K562 (cell line): ENCODE measurements at regions not wholly inside any gene's neighbourhood (a gene's known extent, or its start where the extent isn't known, plus 50 kb on each side); places are given as distances from the start of the nearest gene placed in this dataset.

Experiments used
- ATAC-seq: fragments of 200-7000 bp; cut with Tn5 transposase; 3 replicates; pipeline ENCODE4 v1.9.1; 2020; ENCODE audit warnings: moderate library complexity
- BruUV-seq: library from RNA; stranded (reverse); fragments of 400-500 nt; replicated peaks from 2 replicates; lab custom pipeline; 2021; lab: Mats Ljungman, UMichigan
- CTCF ChIA-PET: fragments of 300-600 bp; formaldehyde crosslinking; extraction: SDS; loops from one replicate; lab custom pipeline; 2021; ENCODE audit warnings: low intra/inter-chr PET ratio; lab: Yijun Ruan, JAX
- POLR2A ChIA-PET: fragments of 300-600, 350-650 bp; sonication (Branson Sonifier 250); formaldehyde crosslinking; extraction: SDS; loops from one replicate; lab custom pipeline; 2021; ENCODE audit warnings: antibody characterized with exemption, inconsistent platforms; lab: Yijun Ruan, JAX
- DNase-seq, 4 experiments: peaks; one replicate each; pipeline versions ENCODE4 v3.0.0 to v3.0.0-alpha.2; 2011 to 2018; ENCODE audit warnings: low spot score in 3 of 4, mixed read lengths in 3 of 4; ENCODE audit errors: extremely low read depth in 1 of 4
- FAIRE-seq: peaks from 2 replicates; lab custom pipeline; 2011; peaks lifted over from hg19 to GRCh38; lab: Jason Lieb, UNC
- H2AFZ ChIP-seq: 2 replicates; pipeline ENCODE4 v1.6.0; 2011; ENCODE audit warnings: low read depth, low read length, control low read depth, inconsistent platforms
- H3K27ac ChIP-seq: fragments of 200-600 bp; 3 replicates; pipeline ENCODE4 v1.8.0; 2011; ENCODE audit warnings: low read depth, mild to moderate bottlenecking, control low read depth, inconsistent platforms, low read length, moderate library complexity, mixed read lengths; ENCODE audit errors: extremely low read depth
- H3K27me3 ChIP-seq, 2 experiments: fragments of 300-600 bp in 1 of 2; 2 replicates in 1 of 2; 3 replicates in 1 of 2; pipeline versions ENCODE4 v1.6.0 to v1.8.0; 2011; ENCODE audit warnings: inconsistent platforms in 2 of 2, low read length in 2 of 2, mild to moderate bottlenecking in 1 of 2, mixed read lengths in 1 of 2, moderate library complexity in 1 of 2; ENCODE audit not compliant: control insufficient read depth in 2 of 2, insufficient read depth in 2 of 2
- H3K36me3 ChIP-seq: fragments of 300-600 bp; 3 replicates; pipeline ENCODE4 v1.8.0; 2011; ENCODE audit warnings: mild to moderate bottlenecking, low read length, inconsistent platforms; ENCODE audit not compliant: control insufficient read depth, insufficient read depth
- H3K4me1 ChIP-seq, 2 experiments: fragments of 200-600 bp in 1 of 2; replicated peaks in 1 of 2; 2 replicates in 1 of 2; 3 replicates in 1 of 2; pipeline versions ENCODE4 v1.5.1 to v1.8.0; 2011; ENCODE audit warnings: inconsistent platforms in 2 of 2, low read length in 2 of 2, mild to moderate bottlenecking in 1 of 2, mixed read lengths in 1 of 2, moderate library complexity in 1 of 2; ENCODE audit not compliant: control insufficient read depth in 2 of 2, insufficient read depth in 2 of 2
- H3K4me2 ChIP-seq: 2 replicates; pipeline ENCODE4 v1.6.1; 2011; ENCODE audit warnings: low read length, control low read depth, inconsistent platforms, mixed read lengths; ENCODE audit not compliant: insufficient read depth
- H3K4me3 ChIP-seq: fragments of 200-600 bp; sonication (generic), shearing (Covaris generic); 2 replicates; pipeline ENCODE4 v1.5.1; 2016; ENCODE audit warnings: control low read depth, inconsistent platforms
- H3K79me2 ChIP-seq: fragments of 200-600 bp; 3 replicates; pipeline ENCODE4 v1.8.0; 2011; ENCODE audit warnings: low read length, inconsistent platforms; ENCODE audit not compliant: control insufficient read depth, insufficient read depth
- H3K9ac ChIP-seq, 2 experiments: 2 replicates each; pipeline versions ENCODE4 v1.6.0 to v1.6.1; 2011; ENCODE audit warnings: low read depth in 2 of 2, low read length in 2 of 2, control low read depth in 1 of 2, inconsistent platforms in 1 of 2, mild to moderate bottlenecking in 1 of 2, mixed read lengths in 1 of 2; ENCODE audit not compliant: insufficient read depth in 1 of 2
- H3K9me1 ChIP-seq: one replicate; pipeline ENCODE4 v1.6.0; 2011; ENCODE audit warnings: inconsistent platforms, mild to moderate bottlenecking, low read length, moderate library complexity; ENCODE audit not compliant: control insufficient read depth, insufficient read depth
- H3K9me3 ChIP-seq: replicated peaks from 2 replicates; pipeline ENCODE4 v1.5.1; 2011; ENCODE audit warnings: low read depth, low read length, inconsistent platforms; ENCODE audit not compliant: control insufficient read depth, insufficient read depth
- H4K20me1 ChIP-seq: replicated peaks from 2 replicates; pipeline ENCODE4 v1.6.1; 2011; ENCODE audit warnings: low read length, inconsistent platforms, mixed read lengths; ENCODE audit not compliant: control insufficient read depth, insufficient read depth
- CREM ChIP-seq: IDR thresholded peaks from 2 replicates; pipeline ENCODE4 v1.6.1; 2014; ENCODE audit warnings: antibody characterized with exemption, low read depth
- NFIC ChIP-seq: fragments of 450-650 bp; IDR thresholded peaks from 2 replicates; pipeline ENCODE4 v1.6.1; 2017; ENCODE audit warnings: mild to moderate bottlenecking, inconsistent platforms
- TAF7 ChIP-seq: fragments of 450-650 bp; IDR thresholded peaks from 2 replicates; pipeline ENCODE4 v1.6.1; 2016; ENCODE audit warnings: missing genetic modification characterization, missing compliant biosample characterization
- ZNF197 ChIP-seq: fragments of 200-800 bp; sonication (Bioruptor generic); IDR thresholded peaks from 2 replicates; pipeline ENCODE4 v1.6.1; 2016; ENCODE audit warnings: low read depth, missing genetic modification characterization, missing compliant biosample characterization
- ZNF253 ChIP-seq: fragments of 250-450 bp; sonication (Bioruptor Pico); conservative IDR thresholded peaks from 2 replicates; pipeline ENCODE4 v1.6.1; 2021; ENCODE audit warnings: mild to moderate bottlenecking
- ZNF551 ChIP-seq: fragments of 250-450 bp; sonication (Bioruptor Pico); IDR thresholded peaks from 2 replicates; pipeline ENCODE4 v1.5.0; 2021; ENCODE audit warnings: mild to moderate bottlenecking, moderate library complexity
- ZNF644 ChIP-seq: fragments of 200-800 bp; sonication (Bioruptor generic); IDR thresholded peaks from 2 replicates; pipeline ENCODE4 v1.6.1; 2016; ENCODE audit warnings: low read depth, missing genetic modification characterization, missing compliant biosample characterization
- WGBS: fragments of 100-300 bp; shearing (Covaris generic); methylation state at CpG from one replicate; pipeline ENCODE4 v1.1.6; 2016; ENCODE audit warnings: low coverage, mixed read lengths; ENCODE audit not compliant: insufficient coverage; ENCODE audit errors: missing lambda C conversion rate; 5-methylcytosine and 5-hydroxymethylcytosine counted together
- in situ Hi-C: fragments of 300-500 bp; cut with MboI; formaldehyde crosslinking; loops from 4 replicates; pipeline ENCODE4 v1.15.0; 2018; ENCODE audit warnings: inconsistent platforms, mixed read lengths
- intact Hi-C: fragments of 100-400 bp; cut with micrococcal nuclease; formaldehyde crosslinking; loops from 2 replicates; pipeline ENCODE4 v1.14.2; 2022
- TF ChIP-seq, protein P1 (sequence below), 2 experiments: fragments of 450-650 bp in 1 of 2; IDR thresholded peaks; 2 replicates each; pipeline ENCODE4 v1.6.1; 2011 to 2017; ENCODE audit warnings: low read depth in 2 of 2, antibody characterized with exemption in 1 of 2, borderline replicate concordance in 1 of 2, low read length in 1 of 2, mild to moderate bottlenecking in 1 of 2, mixed read lengths in 1 of 2; ENCODE audit not compliant: control insufficient read depth in 1 of 2
- TF ChIP-seq, protein P2 (sequence below): fragments of 450-650 bp; IDR thresholded peaks from 2 replicates; pipeline ENCODE4 v1.6.1; 2017; ENCODE audit warnings: antibody characterized with exemption, mild to moderate bottlenecking
- TF ChIP-seq, protein P3 (sequence below): fragments of 250-450 bp; sonication (Bioruptor Pico); IDR thresholded peaks from 2 replicates; pipeline ENCODE4 v1.8.0; 2021; ENCODE audit warnings: mild to moderate bottlenecking, moderate library complexity
- TF ChIP-seq, protein P4 (sequence below): fragments of 450-650 bp; IDR thresholded peaks from one replicate; pipeline ENCODE4 v1.6.1; 2018; ENCODE audit warnings: mild to moderate bottlenecking, moderate library complexity; ENCODE audit not compliant: partially characterized antibody

DNA sequence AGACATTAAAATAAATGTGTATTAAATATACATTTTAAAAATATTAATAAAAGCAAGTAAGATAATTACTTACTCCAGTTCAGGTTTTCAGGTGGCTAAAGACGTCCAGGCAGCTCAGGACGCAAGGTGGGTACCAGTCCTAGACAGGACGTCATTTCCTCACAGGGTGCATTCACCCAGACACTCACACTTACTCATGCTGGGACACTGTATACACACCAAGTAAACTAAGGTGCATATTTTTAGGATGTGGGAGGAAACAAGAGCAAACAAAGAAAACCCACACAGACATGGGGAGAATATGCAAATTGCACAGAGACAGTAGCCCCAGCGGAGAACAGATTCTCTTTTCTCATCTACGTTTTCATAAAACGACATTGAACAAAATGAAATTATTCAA lies 457.9 kb downstream of the BRINP3 start:
- H3K27me3 ChIP-seq, result no peaks in the 10 kb centered on the region
- ATAC-seq (no peak), FAIRE-seq (no peak), DNase-seq (no peak)
- H4K20me1 ChIP-seq, result no peaks in the 10 kb centered on the region
- no peaks in the 10 kb centered on the region for H3K9me3 ChIP-seq
- H2AFZ ChIP-seq, result no peak overlapping the region
- intact Hi-C loops, result no loop called here
- no TSS peak for BruUV-seq
- ChIA-PET CTCF (no interaction called here), POLR2A (no interaction called here)
- no peaks in the 10 kb centered on the region for H3K4me1 ChIP-seq
- no peaks in the 10 kb centered on the region for H3K36me3 ChIP-seq
- WGBS, result 3% methylated on average over 6 of the region's 6 CpGs
- no peak overlapping the region for H3K4me2 ChIP-seq
- no peaks in the 10 kb centered on the region for H3K9me1 ChIP-seq
- no peak overlapping the region for H3K27ac ChIP-seq
- H3K4me3 ChIP-seq, result no peak overlapping the region
- no peak overlapping the region for H3K9ac ChIP-seq
- no peaks in the 10 kb centered on the region for H3K79me2 ChIP-seq
- in situ Hi-C loops, result no loop called here
- TF ChIP-seq TAF7, result no peak
- no peak for TF ChIP-seq ZNF551 (CRISPR knock-in tag)
- no peak for TF ChIP-seq ZNF644 (tag)
- TF ChIP-seq, protein P1, sequence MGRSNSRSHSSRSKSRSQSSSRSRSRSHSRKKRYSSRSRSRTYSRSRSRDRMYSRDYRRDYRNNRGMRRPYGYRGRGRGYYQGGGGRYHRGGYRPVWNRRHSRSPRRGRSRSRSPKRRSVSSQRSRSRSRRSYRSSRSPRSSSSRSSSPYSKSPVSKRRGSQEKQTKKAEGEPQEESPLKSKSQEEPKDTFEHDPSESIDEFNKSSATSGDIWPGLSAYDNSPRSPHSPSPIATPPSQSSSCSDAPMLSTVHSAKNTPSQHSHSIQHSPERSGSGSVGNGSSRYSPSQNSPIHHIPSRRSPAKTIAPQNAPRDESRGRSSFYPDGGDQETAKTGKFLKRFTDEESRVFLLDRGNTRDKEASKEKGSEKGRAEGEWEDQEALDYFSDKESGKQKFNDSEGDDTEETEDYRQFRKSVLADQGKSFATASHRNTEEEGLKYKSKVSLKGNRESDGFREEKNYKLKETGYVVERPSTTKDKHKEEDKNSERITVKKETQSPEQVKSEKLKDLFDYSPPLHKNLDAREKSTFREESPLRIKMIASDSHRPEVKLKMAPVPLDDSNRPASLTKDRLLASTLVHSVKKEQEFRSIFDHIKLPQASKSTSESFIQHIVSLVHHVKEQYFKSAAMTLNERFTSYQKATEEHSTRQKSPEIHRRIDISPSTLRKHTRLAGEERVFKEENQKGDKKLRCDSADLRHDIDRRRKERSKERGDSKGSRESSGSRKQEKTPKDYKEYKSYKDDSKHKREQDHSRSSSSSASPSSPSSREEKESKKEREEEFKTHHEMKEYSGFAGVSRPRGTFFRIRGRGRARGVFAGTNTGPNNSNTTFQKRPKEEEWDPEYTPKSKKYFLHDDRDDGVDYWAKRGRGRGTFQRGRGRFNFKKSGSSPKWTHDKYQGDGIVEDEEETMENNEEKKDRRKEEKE (IDR thresholded peaks at IDR 0.05; ENCODE audit: borderline replicate concordance in 1 of 2, control insufficient read depth in 1 of 2, low read depth in 2 of 2, low read length in 1 of 2), result no peak
- TF ChIP-seq, protein P2, sequence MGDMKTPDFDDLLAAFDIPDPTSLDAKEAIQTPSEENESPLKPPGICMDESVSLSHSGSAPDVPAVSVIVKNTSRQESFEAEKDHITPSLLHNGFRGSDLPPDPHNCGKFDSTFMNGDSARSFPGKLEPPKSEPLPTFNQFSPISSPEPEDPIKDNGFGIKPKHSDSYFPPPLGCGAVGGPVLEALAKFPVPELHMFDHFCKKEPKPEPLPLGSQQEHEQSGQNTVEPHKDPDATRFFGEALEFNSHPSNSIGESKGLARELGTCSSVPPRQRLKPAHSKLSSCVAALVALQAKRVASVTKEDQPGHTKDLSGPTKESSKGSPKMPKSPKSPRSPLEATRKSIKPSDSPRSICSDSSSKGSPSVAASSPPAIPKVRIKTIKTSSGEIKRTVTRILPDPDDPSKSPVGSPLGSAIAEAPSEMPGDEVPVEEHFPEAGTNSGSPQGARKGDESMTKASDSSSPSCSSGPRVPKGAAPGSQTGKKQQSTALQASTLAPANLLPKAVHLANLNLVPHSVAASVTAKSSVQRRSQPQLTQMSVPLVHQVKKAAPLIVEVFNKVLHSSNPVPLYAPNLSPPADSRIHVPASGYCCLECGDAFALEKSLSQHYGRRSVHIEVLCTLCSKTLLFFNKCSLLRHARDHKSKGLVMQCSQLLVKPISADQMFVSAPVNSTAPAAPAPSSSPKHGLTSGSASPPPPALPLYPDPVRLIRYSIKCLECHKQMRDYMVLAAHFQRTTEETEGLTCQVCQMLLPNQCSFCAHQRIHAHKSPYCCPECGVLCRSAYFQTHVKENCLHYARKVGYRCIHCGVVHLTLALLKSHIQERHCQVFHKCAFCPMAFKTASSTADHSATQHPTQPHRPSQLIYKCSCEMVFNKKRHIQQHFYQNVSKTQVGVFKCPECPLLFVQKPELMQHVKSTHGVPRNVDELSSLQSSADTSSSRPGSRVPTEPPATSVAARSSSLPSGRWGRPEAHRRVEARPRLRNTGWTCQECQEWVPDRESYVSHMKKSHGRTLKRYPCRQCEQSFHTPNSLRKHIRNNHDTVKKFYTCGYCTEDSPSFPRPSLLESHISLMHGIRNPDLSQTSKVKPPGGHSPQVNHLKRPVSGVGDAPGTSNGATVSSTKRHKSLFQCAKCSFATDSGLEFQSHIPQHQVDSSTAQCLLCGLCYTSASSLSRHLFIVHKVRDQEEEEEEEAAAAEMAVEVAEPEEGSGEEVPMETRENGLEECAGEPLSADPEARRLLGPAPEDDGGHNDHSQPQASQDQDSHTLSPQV, result no peak
- TF ChIP-seq, protein P3, sequence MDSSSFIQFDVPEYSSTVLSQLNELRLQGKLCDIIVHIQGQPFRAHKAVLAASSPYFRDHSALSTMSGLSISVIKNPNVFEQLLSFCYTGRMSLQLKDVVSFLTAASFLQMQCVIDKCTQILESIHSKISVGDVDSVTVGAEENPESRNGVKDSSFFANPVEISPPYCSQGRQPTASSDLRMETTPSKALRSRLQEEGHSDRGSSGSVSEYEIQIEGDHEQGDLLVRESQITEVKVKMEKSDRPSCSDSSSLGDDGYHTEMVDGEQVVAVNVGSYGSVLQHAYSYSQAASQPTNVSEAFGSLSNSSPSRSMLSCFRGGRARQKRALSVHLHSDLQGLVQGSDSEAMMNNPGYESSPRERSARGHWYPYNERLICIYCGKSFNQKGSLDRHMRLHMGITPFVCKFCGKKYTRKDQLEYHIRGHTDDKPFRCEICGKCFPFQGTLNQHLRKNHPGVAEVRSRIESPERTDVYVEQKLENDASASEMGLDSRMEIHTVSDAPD (CRISPR knock-in tag), result no peak
- no peak for TF ChIP-seq NFIC
- no peak for TF ChIP-seq CREM
- TF ChIP-seq, protein P4, sequence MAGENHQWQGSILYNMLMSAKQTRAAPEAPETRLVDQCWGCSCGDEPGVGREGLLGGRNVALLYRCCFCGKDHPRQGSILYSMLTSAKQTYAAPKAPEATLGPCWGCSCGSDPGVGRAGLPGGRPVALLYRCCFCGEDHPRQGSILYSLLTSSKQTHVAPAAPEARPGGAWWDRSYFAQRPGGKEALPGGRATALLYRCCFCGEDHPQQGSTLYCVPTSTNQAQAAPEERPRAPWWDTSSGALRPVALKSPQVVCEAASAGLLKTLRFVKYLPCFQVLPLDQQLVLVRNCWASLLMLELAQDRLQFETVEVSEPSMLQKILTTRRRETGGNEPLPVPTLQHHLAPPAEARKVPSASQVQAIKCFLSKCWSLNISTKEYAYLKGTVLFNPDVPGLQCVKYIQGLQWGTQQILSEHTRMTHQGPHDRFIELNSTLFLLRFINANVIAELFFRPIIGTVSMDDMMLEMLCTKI, result no peak
- no peak for TF ChIP-seq ZNF197
- TF ChIP-seq ZNF253, result no peak
